ENCODE measurements at regions not wholly inside any gene's neighbourhood (a gene's known extent, or its start where the extent isn't known, plus 50 kb on each side); places are given as distances from the start of the nearest gene placed in this dataset.

DNA sequence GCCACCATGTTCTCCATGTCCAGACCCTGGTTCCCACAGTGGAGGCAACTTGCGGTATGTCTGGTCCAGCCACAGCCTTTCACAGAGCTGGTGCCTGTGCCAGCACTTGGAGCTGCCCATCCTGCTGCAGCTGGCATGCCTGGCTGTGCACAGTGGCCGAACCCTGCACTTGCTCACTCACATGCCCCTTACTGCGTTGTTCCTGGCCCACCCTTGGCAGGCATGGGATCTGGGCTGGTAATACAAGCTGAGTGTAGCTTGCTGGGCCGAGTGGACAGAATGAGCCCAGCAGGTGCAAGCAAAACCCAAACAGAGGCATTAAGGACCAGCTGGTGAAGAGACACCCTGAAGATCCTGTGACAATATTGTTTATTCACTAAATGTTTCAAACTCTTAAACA is 583.9 kb upstream of the SLITRK6 start:
- H3K27ac ChIP-seq = no peak overlapping the region
- H3K9me3 ChIP-seq = no peaks in the 10 kb centered on the region

DNA sequence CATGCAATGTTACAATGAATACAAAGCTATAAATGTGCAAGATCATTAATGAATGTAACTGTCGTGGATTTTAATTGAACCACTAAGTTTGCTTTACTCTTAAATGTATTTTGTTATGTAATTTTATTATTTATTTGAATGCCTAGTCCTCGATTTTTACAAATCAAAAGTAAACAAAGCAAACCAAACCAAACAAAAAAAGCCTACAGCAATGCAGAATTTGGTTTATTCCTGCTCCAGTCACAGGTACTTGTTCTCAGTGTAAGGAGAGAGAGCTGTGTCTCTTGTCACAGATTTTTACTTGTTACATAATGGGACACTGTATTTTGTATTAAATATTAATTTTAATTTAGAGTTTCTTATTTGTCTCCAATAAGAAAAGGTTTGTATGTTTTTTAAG is 584.3 kb upstream of the SLITRK6 start:
- Histone ChIP-seq H3K27me3 (no peaks in the 10 kb centered on the region), H3K36me3 (no peaks in the 10 kb centered on the region), H3K27ac (no peak overlapping the region), H3K9me3 (no peaks in the 10 kb centered on the region), H3K4me1 (no peaks in the 10 kb centered on the region), H3K4me3 (no peak overlapping the region)
- WGBS, 2 donors = 61 to 67% methylated on average over 2 of the region's 2 CpGs
- TF ChIP-seq, protein P1, sequence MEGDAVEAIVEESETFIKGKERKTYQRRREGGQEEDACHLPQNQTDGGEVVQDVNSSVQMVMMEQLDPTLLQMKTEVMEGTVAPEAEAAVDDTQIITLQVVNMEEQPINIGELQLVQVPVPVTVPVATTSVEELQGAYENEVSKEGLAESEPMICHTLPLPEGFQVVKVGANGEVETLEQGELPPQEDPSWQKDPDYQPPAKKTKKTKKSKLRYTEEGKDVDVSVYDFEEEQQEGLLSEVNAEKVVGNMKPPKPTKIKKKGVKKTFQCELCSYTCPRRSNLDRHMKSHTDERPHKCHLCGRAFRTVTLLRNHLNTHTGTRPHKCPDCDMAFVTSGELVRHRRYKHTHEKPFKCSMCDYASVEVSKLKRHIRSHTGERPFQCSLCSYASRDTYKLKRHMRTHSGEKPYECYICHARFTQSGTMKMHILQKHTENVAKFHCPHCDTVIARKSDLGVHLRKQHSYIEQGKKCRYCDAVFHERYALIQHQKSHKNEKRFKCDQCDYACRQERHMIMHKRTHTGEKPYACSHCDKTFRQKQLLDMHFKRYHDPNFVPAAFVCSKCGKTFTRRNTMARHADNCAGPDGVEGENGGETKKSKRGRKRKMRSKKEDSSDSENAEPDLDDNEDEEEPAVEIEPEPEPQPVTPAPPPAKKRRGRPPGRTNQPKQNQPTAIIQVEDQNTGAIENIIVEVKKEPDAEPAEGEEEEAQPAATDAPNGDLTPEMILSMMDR (IDR thresholded peaks at IDR 0.05) = no peak
- no peak for TF ChIP-seq EP300 (IDR thresholded peaks at IDR 0.05)
- no peak for TF ChIP-seq POLR2A (IDR thresholded peaks at IDR 0.05)
- no peak for DNase-seq (ENCODE audit: low spot score in 2 of 2)

More for the DNA sequence above, 583.9 kb upstream of the SLITRK6 start:
- Histone ChIP-seq H3K36me3 (no peaks in the 10 kb centered on the region), H3K4me3 (no peak overlapping the region), H3K4me1 (no peaks in the 10 kb centered on the region), H3K27me3 (no peaks in the 10 kb centered on the region)
- DNase-seq (ENCODE audit: low spot score in 2 of 2) = no peak
- 84 to 86% methylated on average over 4 of the region's 4 CpGs for WGBS, 2 donors
- no peak for TF ChIP-seq EP300 (IDR thresholded peaks at IDR 0.05)
- TF ChIP-seq, protein P1 (IDR thresholded peaks at IDR 0.05) = no peak
- TF ChIP-seq POLR2A (IDR thresholded peaks at IDR 0.05) = no peak

DNA sequence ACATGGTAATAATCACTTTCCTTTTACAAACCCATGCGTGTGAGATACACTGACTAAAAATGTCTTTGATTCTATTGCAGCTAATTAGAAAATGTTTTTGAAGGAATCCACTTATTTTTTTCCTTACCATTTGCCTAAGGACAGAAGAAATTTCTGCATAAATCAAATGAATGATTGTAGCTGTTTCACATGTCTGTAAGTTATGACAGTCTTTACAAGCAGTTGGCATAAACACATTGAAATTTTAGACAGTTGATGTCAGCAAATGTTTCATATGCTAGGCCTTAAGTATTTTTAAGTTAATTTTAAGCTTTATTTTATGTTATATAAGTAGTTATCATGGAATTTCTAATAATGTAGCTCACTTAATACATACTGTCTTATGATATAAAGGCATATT is 598.4 kb upstream of the SLITRK6 start:
- H3K27ac ChIP-seq = no peak overlapping the region
- H3K36me3 ChIP-seq = no peaks in the 10 kb centered on the region
- H3K4me3 ChIP-seq = no peak overlapping the region
- TF ChIP-seq POLR2A (IDR thresholded peaks at IDR 0.05) (no peak), EP300 (IDR thresholded peaks at IDR 0.05) (no peak)
- TF ChIP-seq, protein P1 (IDR thresholded peaks at IDR 0.05) = no peak
- no peaks in the 10 kb centered on the region for H3K9me3 ChIP-seq
- DNase-seq (ENCODE audit: low spot score in 2 of 2) = no peak
- H3K27me3 ChIP-seq = no peaks in the 10 kb centered on the region
- H3K4me1 ChIP-seq = no peaks in the 10 kb centered on the region
- WGBS, 2 donors = 56 to 70% methylated on average over 1 of the region's 1 CpG

DNA sequence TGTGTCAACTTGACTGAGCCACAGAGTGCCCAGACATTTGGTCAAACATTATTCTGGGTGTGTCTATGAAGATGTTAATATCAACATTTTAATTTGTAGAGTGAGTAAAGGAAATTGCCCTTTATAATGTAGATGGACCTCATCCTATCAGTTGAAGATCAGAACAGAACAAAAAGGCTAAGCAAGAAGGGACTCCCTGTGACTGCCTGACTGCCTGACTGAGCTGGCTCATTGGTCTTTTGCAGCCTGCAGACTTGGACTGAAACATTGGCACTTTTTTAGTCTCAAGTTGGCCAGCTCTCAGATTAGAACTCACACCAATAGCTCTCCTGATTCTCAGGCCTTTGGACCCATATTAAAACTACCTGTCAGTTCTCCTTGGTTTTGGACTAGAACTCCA is 600.4 kb upstream of the SLITRK6 start:
- Histone ChIP-seq H3K9me3 (no peaks in the 10 kb centered on the region), H3K27me3 (no peaks in the 10 kb centered on the region), H3K4me1 (no peaks in the 10 kb centered on the region), H3K4me3 (no peak overlapping the region), H3K36me3 (no peaks in the 10 kb centered on the region), H3K27ac (no peak overlapping the region)
- no peak for DNase-seq (ENCODE audit: low spot score in 2 of 2)
- TF ChIP-seq, protein P1 (IDR thresholded peaks at IDR 0.05) = no peak
- TF ChIP-seq POLR2A (IDR thresholded peaks at IDR 0.05) = no peak
- TF ChIP-seq EP300 (IDR thresholded peaks at IDR 0.05) = no peak

DNA sequence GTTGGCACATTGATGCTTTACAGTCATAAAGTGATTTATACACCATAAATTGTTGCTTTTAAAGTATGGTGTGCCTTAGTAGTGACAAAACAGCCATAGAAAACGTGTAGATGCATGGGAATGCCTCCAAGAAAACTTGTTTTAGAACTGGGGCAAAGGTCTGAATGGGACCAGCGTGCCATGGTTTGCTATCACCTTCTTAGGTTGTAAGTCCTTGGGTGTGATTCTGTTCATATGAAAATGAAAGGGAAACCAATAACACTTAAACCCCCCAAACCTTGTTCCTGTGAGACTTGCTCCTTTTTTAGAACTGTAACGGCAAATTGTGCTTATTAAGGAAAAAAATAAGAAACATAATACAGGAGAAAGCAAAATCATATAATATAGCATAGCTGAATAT is 603.3 kb upstream of the SLITRK6 start:
- Histone ChIP-seq H3K27ac (no peak overlapping the region), H3K36me3 (no peaks in the 10 kb centered on the region), H3K9me3 (no peaks in the 10 kb centered on the region), H3K4me1 (no peaks in the 10 kb centered on the region), H3K4me3 (no peak overlapping the region), H3K27me3 (no peaks in the 10 kb centered on the region)
- 64 to 69% methylated on average over 3 of the region's 3 CpGs for WGBS, 2 donors
- TF ChIP-seq, protein P1 (IDR thresholded peaks at IDR 0.05) = no peak
- TF ChIP-seq EP300 (IDR thresholded peaks at IDR 0.05) (no peak), POLR2A (IDR thresholded peaks at IDR 0.05) (no peak)
- DNase-seq (ENCODE audit: low spot score in 2 of 2) = no peak
